Activated T-cell treated with anti-CD3 and anti-CD28 coated beads, Interleukin-2, amount 50 U/mL, for 48 hours (primary cell): ENCODE measurements at regions not wholly inside any gene's neighbourhood (a gene's known extent, or its start where the extent isn't known, plus 50 kb on each side); places are given as distances from the start of the nearest gene placed in this dataset.
"Not testable (repeated sequence)": the region's sequence is repeated elsewhere in the genome, so short reads cannot be mapped to it uniquely, and the experiment has no call there.

Experiments used
- DNase-seq, 2 experiments: peaks; one replicate each; pipeline ENCODE4 v3.0.0-alpha.2; 2020

- DNase-seq, result no peak
These were observed 210.0 kb downstream of the PLA2G4A start for GRCh38 chr1:187038784-187039183.

GRCh38 chr1:187041104-187041503, 212.4 kb downstream of the PLA2G4A start:
- DNase-seq, result no peak

GRCh38 chr1:187042538-187042937, 213.8 kb downstream of the PLA2G4A start:
- no peak for DNase-seq

- DNase-seq, result not testable (repeated sequence)
These were observed 214.7 kb downstream of the PLA2G4A start for GRCh38 chr1:187043433-187043832.

GRCh38 chr1:187044411-187044810, 215.7 kb downstream of the PLA2G4A start:
- DNase-seq, result no peak

GRCh38 chr1:187045371-187045770, 216.6 kb downstream of the PLA2G4A start:
- no peak for DNase-seq

- DNase-seq, result no peak
These were observed 217.5 kb downstream of the PLA2G4A start for GRCh38 chr1:187046293-187046692.

GRCh38 chr1:187047298-187047697, 218.5 kb downstream of the PLA2G4A start:
- no peak for DNase-seq

- no peak for DNase-seq
These were observed 223.0 kb downstream of the PLA2G4A start for GRCh38 chr1:187051618-187052232.

GRCh38 chr1:187053876-187054275, 225.1 kb downstream of the PLA2G4A start:
- DNase-seq, result no peak

GRCh38 chr1:187054862-187055757, 226.4 kb downstream of the PLA2G4A start:
- DNase-seq, result no peak

- no peak for DNase-seq
These were observed 234.5 kb downstream of the PLA2G4A start for GRCh38 chr1:187063271-187063670.

- no peak for DNase-seq
These were observed 238.4 kb downstream of the PLA2G4A start for GRCh38 chr1:187067160-187067559.

GRCh38 chr1:187070076-187070475, 241.3 kb downstream of the PLA2G4A start:
- no peak for DNase-seq

GRCh38 chr1:187072262-187073034, 243.7 kb downstream of the PLA2G4A start:
- peak; percentile 39 to 41 for DNase-seq

GRCh38 chr1:187073035-187073560, 244.3 kb downstream of the PLA2G4A start:
- peak; percentile 37 to 49 for DNase-seq

- DNase-seq, result not testable (repeated sequence)
These were observed 245.0 kb downstream of the PLA2G4A start for GRCh38 chr1:187073634-187074245.

GRCh38 chr1:187074445-187075048, 245.8 kb downstream of the PLA2G4A start:
- no peak for DNase-seq

GRCh38 chr1:187076922-187077321, 248.2 kb downstream of the PLA2G4A start:
- DNase-seq, result no peak

GRCh38 chr1:187078321-187078720, 249.6 kb downstream of the PLA2G4A start:
- DNase-seq, result no peak

- DNase-seq, result no peak
These were observed 250.2 kb downstream of the PLA2G4A start for GRCh38 chr1:187078916-187079315.

GRCh38 chr1:187079330-187079729, 250.6 kb downstream of the PLA2G4A start:
- no peak for DNase-seq
